ENCODE measurements at regions not wholly inside any gene's neighbourhood (a gene's known extent, or its start where the extent isn't known, plus 50 kb on each side); places are given as distances from the start of the nearest gene placed in this dataset.

DNA sequence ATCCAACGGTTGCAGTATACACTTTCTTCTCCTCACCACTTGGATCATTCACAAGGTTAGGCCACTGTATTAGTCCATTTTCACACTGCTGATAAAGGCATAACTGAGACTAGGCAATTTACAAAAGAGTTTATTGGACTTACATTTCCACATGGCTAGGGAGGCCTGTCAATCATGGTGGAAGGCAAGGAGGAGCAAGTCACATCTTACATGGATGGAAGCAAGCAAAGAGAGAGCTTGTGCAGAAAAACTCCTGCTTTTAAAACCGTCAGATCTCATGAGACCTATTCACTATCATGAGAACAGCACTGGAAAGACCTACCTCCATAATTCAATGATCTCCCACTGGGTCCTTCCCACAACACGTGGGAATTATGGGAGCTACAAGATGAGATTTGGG lies 81.8 kb upstream of the DAP start (continued):
- TF ChIP-seq RXRA (IDR thresholded peaks at IDR 0.05; ENCODE audit: insufficient read depth, low read depth, low read length), result no peak
- TF ChIP-seq CHD1 (IDR thresholded peaks at IDR 0.05; ENCODE audit: low read depth, low read length), result no peak

All from H1 (cell line).